ENCODE measurements at regions not wholly inside any gene's neighbourhood (a gene's known extent, or its start where the extent isn't known, plus 50 kb on each side); places are given as distances from the start of the nearest gene placed in this dataset.
"Not testable (repeated sequence)": the region's sequence is repeated elsewhere in the genome, so short reads cannot be mapped to it uniquely, and the experiment has no call there.

- not testable (repeated sequence) for DNase-seq
Measured at GRCh38 chr6:85276026-85276425, 173.9 kb upstream of the NT5E start.

GRCh38 chr6:85275338-85275985 is 174.4 kb upstream of the NT5E start:
- DNase-seq, result no peak

- no peak for DNase-seq
Measured at GRCh38 chr6:85273870-85274269, 176.0 kb upstream of the NT5E start.

- DNase-seq, result no peak
Measured at GRCh38 chr6:85273046-85273445, 176.8 kb upstream of the NT5E start.

- no peak for DNase-seq
Measured at GRCh38 chr6:85272592-85272991, 177.3 kb upstream of the NT5E start.

- no peak for DNase-seq
Measured at GRCh38 chr6:85262621-85263020, 187.3 kb upstream of the NT5E start.

GRCh38 chr6:85261271-85261670 is 188.6 kb upstream of the NT5E start:
- no peak for DNase-seq

- no peak for DNase-seq
Measured at GRCh38 chr6:85255661-85256060, 194.2 kb upstream of the NT5E start.

- DNase-seq, result no peak
Measured at GRCh38 chr6:85252552-85252951, 197.3 kb upstream of the NT5E start.

GRCh38 chr6:85252085-85252484 is 197.8 kb upstream of the NT5E start:
- no peak for DNase-seq

- DNase-seq, result no peak
Measured at GRCh38 chr6:85251300-85251699, 198.6 kb upstream of the NT5E start.

- no peak for DNase-seq
Measured at GRCh38 chr6:85250586-85251220, 199.2 kb upstream of the NT5E start.

GRCh38 chr6:85245004-85245403 is 204.9 kb upstream of the NT5E start:
- DNase-seq, result no peak

GRCh38 chr6:85241498-85242052 is 208.3 kb upstream of the NT5E start:
- no peak for DNase-seq

GRCh38 chr6:85240787-85241385 is 209.0 kb upstream of the NT5E start:
- no peak for DNase-seq

- no peak for DNase-seq
Measured at GRCh38 chr6:85237478-85237877, 212.4 kb upstream of the NT5E start.

- no peak for DNase-seq
Measured at GRCh38 chr6:85236636-85237035, 213.2 kb upstream of the NT5E start.

GRCh38 chr6:85227345-85227744 is 222.5 kb upstream of the NT5E start:
- not testable (repeated sequence) for DNase-seq

- not testable (repeated sequence) for DNase-seq
Measured at GRCh38 chr6:85212794-85213193, 237.1 kb upstream of the NT5E start.

- DNase-seq, result no peak
Measured at GRCh38 chr6:85195243-85195642, 254.6 kb upstream of the NT5E start.

GRCh38 chr6:85193339-85193738 is 256.5 kb upstream of the NT5E start:
- DNase-seq, result no peak

- no peak for DNase-seq
Measured at GRCh38 chr6:85192596-85192995, 257.3 kb upstream of the NT5E start.

GRCh38 chr6:85192186-85192585 is 257.7 kb upstream of the NT5E start:
- DNase-seq, result no peak

- no peak for DNase-seq
Measured at GRCh38 chr6:85191656-85192055, 258.2 kb upstream of the NT5E start.

All from 8988T (cell line).